ENCODE measurements at regions not wholly inside any gene's neighbourhood (a gene's known extent, or its start where the extent isn't known, plus 50 kb on each side); places are given as distances from the start of the nearest gene placed in this dataset.

DNA sequence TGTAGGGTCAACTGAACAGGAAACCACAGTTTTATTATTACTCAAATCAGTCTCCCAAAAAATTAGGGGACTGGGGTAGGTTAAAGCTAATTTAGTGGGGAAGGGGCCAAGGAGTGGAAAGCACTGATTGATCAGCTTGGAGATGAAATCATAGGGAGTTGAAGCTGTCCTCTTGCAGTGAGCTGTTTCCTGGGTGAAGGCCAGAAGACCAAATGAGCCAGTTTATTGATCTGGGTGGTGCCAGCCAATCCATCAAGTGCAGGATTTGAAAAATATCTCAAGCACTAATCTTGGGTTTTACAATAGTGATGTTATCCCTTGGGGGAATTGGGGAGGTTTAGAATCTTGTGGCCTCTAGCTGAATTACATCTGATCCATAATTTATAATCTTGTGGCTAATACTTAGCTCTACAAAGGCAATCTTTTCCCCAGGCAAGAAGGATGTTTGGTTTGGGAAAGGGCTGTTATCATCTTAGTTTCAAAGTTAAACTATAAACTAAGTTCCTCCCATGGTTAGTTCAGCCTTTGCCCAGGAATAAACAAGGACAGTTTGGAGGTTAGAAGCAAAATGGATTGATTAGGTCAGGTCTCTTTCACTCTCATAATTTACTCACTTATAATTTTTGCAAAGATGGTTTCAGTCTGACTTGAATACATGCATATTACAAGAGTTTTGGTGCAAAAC is 773.5 kb downstream of the XPNPEP1 start:
- no peaks in the 10 kb centered on the region for H3K4me1 Mint-ChIP-seq
- no peaks in the 10 kb centered on the region for H3K27me3 Mint-ChIP-seq
- no peak overlapping the region for H3K4me3 Mint-ChIP-seq
- peaks cover 13% of the 10 kb centered on the region for H3K9me3 Mint-ChIP-seq
- H3K36me3 Mint-ChIP-seq = no peaks in the 10 kb centered on the region
- no peak overlapping the region for H3K27ac Mint-ChIP-seq
- DNase-seq = no peak
- CTCF ChIA-PET = no interaction called here

DNA sequence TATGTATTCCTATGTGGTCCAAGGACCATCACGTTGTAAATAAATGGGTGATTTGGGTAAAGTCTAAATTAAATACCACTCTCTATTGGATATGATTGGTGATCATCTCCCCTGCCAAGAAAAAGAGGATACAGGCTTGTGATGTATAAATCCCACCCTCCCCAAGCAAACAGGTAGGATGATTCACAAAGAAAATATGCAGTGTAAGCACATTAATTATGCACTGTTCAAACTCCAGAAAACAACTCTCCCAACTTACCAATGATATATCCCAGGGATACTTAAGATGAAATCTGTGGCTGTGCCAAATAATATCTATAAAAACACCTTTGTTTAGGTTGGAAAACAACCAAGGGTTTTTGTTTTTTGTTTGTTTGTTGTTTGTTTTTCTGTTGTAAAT is 795.9 kb downstream of the XPNPEP1 start:
- Mint-ChIP-seq H3K27ac (no peak overlapping the region), H3K27me3 (no peaks in the 10 kb centered on the region), H3K36me3 (no peaks in the 10 kb centered on the region), H3K9me3 (peaks cover 3% of the 10 kb centered on the region), H3K4me1 (no peaks in the 10 kb centered on the region), H3K4me3 (no peak overlapping the region)
- DNase-seq = no peak
- CTCF ChIA-PET = no interaction called here

DNA sequence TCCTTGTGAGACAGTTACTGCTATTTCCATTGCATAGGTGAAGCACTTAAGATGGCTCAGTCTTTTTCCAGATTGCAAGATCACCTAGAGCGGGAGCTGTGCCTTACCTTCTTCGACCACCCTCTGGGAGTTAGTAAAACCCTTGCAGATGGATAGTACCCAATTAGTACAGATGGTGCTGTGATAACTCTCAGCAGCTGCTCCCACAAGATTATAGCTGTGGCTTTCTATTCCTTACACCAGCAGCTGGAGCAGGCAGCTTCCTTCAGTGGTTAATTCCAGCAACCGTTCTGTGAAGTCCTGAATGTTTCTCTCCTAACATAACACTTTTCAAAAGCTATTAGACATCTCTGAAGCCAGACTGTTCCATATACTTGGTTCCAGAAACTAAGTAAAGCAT is 796.8 kb downstream of the XPNPEP1 start:
- peaks cover 3% of the 10 kb centered on the region for H3K9me3 Mint-ChIP-seq
- no peaks in the 10 kb centered on the region for H3K36me3 Mint-ChIP-seq
- CTCF ChIA-PET = no interaction called here
- DNase-seq = no peak
- no peak overlapping the region for H3K4me3 Mint-ChIP-seq
- no peaks in the 10 kb centered on the region for H3K27me3 Mint-ChIP-seq
- H3K27ac Mint-ChIP-seq = no peak overlapping the region
- H3K4me1 Mint-ChIP-seq = no peaks in the 10 kb centered on the region

DNA sequence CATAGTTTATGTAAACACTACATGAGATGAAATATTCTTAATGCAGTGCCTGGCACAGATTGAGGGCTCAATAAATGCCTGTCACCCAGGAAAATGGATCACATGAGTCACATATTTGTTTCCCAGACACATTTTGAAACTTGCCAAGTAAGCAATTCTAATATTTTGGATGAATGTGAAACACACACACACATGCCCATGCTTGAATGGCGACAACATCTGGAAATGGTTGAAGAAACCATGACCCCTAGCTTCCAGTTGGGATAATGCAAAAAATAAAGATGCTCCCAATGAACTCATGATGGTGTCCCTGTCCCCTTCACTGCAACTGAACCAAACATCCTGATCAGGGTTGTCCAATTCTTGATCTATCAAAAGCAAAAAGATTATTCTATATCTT is 797.3 kb downstream of the XPNPEP1 start:
- CTCF ChIA-PET = no interaction called here
- Mint-ChIP-seq H3K9me3 (peaks cover 3% of the 10 kb centered on the region), H3K27ac (no peak overlapping the region), H3K4me3 (no peak overlapping the region), H3K4me1 (no peaks in the 10 kb centered on the region), H3K27me3 (no peaks in the 10 kb centered on the region), H3K36me3 (no peaks in the 10 kb centered on the region)
- DNase-seq = no peak

DNA sequence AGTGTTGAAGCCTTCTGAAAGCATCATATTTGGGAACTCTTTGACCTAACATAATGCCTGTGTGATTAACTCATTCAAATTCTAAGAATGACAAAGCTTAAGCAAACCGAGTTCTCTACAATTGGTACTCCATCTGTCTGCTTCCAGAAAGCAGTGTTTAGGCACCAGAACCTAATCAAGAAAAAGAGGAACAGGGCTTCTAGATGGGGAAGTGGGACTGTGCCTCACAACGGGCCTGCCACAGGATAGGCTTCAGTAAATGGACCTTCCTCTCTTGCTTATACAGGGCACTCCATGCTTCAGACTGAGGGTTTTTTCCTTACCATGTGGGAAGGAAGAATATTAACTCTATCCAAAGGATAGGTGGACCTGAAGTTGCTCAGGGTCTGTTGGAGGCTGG is 808.1 kb downstream of the XPNPEP1 start:
- Mint-ChIP-seq H3K36me3 (no peaks in the 10 kb centered on the region), H3K9me3 (peaks cover 14% of the 10 kb centered on the region), H3K27ac (no peak overlapping the region), H3K4me1 (no peaks in the 10 kb centered on the region), H3K27me3 (no peaks in the 10 kb centered on the region), H3K4me3 (no peak overlapping the region)
- DNase-seq = no peak
- CTCF ChIA-PET = no interaction called here

DNA sequence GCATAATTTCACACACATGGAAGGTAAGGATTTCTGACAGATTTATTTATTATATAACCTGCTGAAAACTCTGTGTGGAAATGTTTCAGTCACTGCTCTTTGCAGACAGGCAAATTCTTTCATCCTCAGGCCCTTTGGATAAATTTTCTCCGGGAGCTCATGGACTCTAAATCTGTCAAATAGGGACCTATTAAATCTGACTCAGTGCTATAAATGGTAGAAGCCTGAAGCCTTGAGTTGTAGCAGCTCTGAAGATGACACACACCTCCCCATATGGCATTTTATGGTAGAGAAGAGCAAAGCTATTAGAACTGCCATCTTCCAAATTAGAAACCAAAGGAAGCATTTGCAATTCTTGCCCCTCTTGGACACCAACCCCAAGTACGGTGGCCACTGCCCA is 808.7 kb downstream of the XPNPEP1 start:
- Mint-ChIP-seq H3K4me3 (no peak overlapping the region), H3K9me3 (peaks cover 14% of the 10 kb centered on the region), H3K36me3 (no peaks in the 10 kb centered on the region), H3K27me3 (no peaks in the 10 kb centered on the region), H3K4me1 (no peaks in the 10 kb centered on the region), H3K27ac (no peak overlapping the region)
- DNase-seq = no peak
- CTCF ChIA-PET = no interaction called here

DNA sequence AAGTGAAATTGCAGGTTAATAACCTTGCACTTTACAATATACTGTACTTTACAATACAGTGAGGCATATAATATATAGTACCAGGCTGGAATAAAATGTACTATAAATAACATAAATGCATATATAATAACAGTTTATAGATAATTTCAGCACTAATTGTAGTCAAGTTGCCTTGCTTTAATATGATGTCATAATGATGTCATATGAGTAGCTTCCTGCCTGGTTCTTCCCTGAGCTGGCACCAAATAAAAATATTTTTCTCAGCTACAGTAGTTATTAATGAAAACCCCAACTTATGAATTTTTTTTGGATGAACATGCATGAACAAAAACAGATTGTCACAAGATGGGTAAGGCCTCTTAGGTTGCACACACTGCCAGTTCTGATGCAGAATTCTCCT is 816.7 kb downstream of the XPNPEP1 start:
- Mint-ChIP-seq H3K27me3 (no peaks in the 10 kb centered on the region), H3K4me1 (no peaks in the 10 kb centered on the region), H3K9me3 (peaks cover 4% of the 10 kb centered on the region), H3K36me3 (no peaks in the 10 kb centered on the region), H3K4me3 (no peak overlapping the region), H3K27ac (no peak overlapping the region)
- CTCF ChIA-PET = no interaction called here
- DNase-seq = no peak

DNA sequence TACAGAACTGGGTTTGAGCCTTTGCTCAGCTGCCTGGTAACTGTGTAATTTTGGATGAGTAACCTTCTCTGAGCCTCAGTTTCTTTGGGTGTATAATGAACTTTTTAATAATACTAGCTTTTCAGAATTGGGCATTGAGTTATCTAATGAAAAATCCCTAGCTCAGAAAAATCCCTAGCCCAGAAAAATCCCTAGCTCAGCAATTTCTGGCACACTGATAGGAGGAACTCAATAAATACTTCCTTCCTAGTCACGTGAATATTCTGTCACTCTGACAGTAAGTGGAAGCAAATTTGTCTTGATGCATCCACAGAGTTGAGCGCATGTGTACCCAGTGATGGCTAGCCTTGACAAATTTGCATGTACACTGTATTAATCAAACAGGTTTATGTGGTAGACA is 817.6 kb downstream of the XPNPEP1 start:
- no peaks in the 10 kb centered on the region for H3K27me3 Mint-ChIP-seq
- no peak overlapping the region for H3K27ac Mint-ChIP-seq
- no peaks in the 10 kb centered on the region for H3K36me3 Mint-ChIP-seq
- no peak for DNase-seq
- CTCF ChIA-PET = no interaction called here
- H3K4me3 Mint-ChIP-seq = no peak overlapping the region
- H3K9me3 Mint-ChIP-seq = peaks cover 4% of the 10 kb centered on the region
- H3K4me1 Mint-ChIP-seq = no peaks in the 10 kb centered on the region

DNA sequence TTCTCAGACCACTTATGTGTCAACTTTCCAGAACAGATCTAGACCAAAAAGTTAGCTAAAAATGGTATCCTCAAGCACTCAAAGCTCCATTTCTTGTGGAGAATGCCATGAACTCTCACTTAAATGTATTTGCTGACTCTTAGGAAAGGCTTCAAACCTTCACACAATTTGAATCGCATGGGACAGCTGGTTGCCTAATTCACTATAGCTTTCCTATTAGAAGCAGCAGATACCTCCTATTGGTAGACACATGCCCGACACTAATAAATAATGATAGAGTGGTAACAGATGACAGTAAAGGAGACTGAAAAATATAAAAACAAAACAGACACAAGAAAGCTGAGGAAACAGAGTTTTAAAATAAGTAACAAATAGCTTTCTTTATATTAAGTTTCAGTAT is 818.5 kb downstream of the XPNPEP1 start:
- no peaks in the 10 kb centered on the region for H3K27me3 Mint-ChIP-seq
- CTCF ChIA-PET = no interaction called here
- no peak for DNase-seq
- H3K9me3 Mint-ChIP-seq = peaks cover 4% of the 10 kb centered on the region
- H3K4me1 Mint-ChIP-seq = no peaks in the 10 kb centered on the region
- H3K4me3 Mint-ChIP-seq = no peak overlapping the region
- no peak overlapping the region for H3K27ac Mint-ChIP-seq
- H3K36me3 Mint-ChIP-seq = no peaks in the 10 kb centered on the region

DNA sequence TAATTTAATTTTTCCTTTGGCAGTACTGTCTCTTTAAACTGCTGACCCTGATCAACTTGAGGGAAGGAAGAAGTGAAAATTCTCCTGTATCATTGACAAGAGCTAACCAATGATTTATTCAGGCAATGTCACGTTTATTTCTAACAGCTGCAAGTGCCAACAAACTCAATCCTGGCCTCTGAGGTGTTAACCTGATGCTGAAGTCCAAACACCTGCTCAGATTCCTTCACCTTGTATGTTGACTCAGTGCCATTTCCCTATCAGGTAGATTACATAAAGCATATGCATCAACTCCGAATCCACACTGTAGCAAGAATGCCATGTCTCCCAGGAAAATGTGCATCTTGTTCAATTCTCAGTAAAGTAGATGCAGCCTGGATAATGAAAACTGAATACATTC is 820.0 kb downstream of the XPNPEP1 start:
- Mint-ChIP-seq H3K27ac (no peak overlapping the region), H3K36me3 (no peaks in the 10 kb centered on the region), H3K27me3 (no peaks in the 10 kb centered on the region), H3K4me1 (no peaks in the 10 kb centered on the region), H3K9me3 (peaks cover 4% of the 10 kb centered on the region), H3K4me3 (no peak overlapping the region)
- CTCF ChIA-PET = no interaction called here
- DNase-seq = no peak

DNA sequence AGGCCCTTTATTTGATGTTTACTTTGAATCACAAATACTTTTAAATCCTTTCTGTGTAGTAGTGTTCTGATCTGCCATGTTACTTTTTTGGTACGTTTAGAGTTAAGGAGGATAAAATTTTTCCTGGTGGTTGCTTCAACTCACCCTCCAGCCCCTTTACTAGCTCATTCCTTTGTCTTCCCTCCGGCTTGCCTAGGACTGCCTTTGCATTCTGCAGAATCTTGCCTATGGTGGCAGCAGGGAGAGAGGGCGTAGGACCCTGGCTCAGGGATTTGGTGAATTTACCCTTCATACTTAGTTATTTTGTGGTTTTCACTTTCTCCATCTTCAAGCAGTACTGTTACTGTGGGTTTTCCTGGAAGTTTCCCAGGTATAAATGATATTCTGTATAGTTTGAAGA is 833.5 kb downstream of the XPNPEP1 start:
- H3K36me3 Mint-ChIP-seq = no peaks in the 10 kb centered on the region
- H3K27me3 Mint-ChIP-seq = no peaks in the 10 kb centered on the region
- H3K27ac Mint-ChIP-seq = no peak overlapping the region
- no peak for DNase-seq
- no peak overlapping the region for H3K4me3 Mint-ChIP-seq
- H3K4me1 Mint-ChIP-seq = no peaks in the 10 kb centered on the region
- CTCF ChIA-PET = no interaction called here
- H3K9me3 Mint-ChIP-seq = peaks cover 8% of the 10 kb centered on the region

DNA sequence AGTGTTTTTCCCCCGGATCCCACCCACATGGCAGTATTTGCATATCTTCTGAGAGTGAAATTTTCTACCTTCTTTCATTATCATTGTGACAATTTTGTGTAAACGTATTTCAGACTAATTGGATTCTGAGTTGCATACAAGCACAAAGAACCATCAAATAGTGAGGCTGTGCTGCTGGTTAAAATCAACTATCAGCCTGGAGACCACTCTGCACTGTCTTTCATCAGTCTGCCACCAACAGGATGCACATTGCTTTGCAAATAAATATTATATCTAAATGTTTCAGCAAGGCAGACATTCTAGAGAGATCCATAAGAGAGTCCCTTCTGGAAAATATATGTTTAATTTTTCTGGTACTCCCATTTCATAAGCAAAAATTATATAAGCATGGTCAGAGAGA is 851.8 kb downstream of the XPNPEP1 start:
- Mint-ChIP-seq H3K9me3 (peaks cover 9% of the 10 kb centered on the region), H3K27ac (no peak overlapping the region), H3K4me1 (no peaks in the 10 kb centered on the region), H3K27me3 (no peaks in the 10 kb centered on the region), H3K4me3 (no peak overlapping the region), H3K36me3 (no peaks in the 10 kb centered on the region)
- CTCF ChIA-PET = no interaction called here
- DNase-seq = no peak

DNA sequence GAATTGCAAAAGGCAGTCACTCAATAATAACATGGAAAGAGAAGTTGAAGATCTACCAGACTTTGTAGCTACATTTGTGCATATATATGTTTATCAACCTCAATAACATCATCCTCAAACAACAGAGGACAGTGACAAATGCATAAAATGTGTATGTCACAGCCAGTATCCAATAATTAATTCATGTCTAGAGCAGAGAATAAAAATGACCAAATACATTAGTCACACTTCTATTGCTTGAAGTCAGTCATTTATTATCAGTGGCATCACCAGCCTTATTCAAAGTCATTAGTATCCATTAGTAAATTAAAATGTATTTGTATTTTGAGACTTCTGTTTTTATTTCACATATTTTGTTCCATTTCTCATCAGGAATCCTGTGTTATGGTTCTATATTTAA is 852.8 kb downstream of the XPNPEP1 start:
- peaks cover 9% of the 10 kb centered on the region for H3K9me3 Mint-ChIP-seq
- no peaks in the 10 kb centered on the region for H3K27me3 Mint-ChIP-seq
- no peak overlapping the region for H3K27ac Mint-ChIP-seq
- no peak for DNase-seq
- no peaks in the 10 kb centered on the region for H3K4me1 Mint-ChIP-seq
- CTCF ChIA-PET = no interaction called here
- H3K4me3 Mint-ChIP-seq = no peak overlapping the region
- H3K36me3 Mint-ChIP-seq = no peaks in the 10 kb centered on the region

DNA sequence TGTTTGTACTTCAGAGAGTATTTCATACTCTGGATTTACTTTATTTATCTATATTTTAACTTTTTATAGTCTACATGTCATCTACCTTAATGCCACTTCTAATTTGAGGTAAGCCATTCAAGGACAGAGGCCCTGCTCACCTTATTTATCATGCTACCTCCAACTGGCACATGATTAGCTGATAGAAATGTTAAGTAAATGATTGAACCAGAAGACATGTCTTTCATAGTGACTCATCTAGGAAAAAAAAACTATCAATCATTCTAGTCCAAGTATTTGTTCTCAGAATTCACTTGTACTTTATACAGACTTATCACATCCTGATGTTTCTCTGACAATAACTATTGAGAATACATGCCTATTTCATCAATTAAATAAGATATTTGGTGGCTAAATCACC is 856.3 kb downstream of the XPNPEP1 start:
- Mint-ChIP-seq H3K27me3 (no peaks in the 10 kb centered on the region), H3K36me3 (no peaks in the 10 kb centered on the region), H3K4me3 (no peak overlapping the region), H3K9me3 (peaks cover 6% of the 10 kb centered on the region), H3K4me1 (no peaks in the 10 kb centered on the region), H3K27ac (no peak overlapping the region)
- CTCF ChIA-PET = no interaction called here
- DNase-seq = no peak

DNA sequence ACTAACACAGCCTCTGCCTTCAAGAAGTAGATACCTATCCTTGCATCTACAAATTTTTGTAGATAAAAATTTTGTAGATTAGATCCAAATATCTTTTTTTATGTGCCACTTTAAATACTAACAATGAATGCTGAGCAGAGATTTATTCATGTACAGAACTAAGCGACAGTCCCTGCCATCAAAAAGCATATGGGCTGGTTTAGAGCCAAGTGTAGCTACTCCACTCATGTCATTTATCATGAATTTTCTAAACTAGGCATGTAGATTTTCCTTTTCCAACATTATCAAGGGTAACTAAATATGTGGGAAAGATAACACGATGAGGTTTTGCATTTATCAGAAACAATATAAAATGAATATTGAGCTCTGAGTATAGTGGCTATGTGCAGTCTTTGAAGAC is 857.5 kb downstream of the XPNPEP1 start:
- Mint-ChIP-seq H3K9me3 (peaks cover 8% of the 10 kb centered on the region), H3K36me3 (no peaks in the 10 kb centered on the region), H3K4me1 (no peaks in the 10 kb centered on the region), H3K4me3 (no peak overlapping the region), H3K27me3 (no peaks in the 10 kb centered on the region), H3K27ac (no peak overlapping the region)
- CTCF ChIA-PET = no interaction called here
- no peak for DNase-seq

DNA sequence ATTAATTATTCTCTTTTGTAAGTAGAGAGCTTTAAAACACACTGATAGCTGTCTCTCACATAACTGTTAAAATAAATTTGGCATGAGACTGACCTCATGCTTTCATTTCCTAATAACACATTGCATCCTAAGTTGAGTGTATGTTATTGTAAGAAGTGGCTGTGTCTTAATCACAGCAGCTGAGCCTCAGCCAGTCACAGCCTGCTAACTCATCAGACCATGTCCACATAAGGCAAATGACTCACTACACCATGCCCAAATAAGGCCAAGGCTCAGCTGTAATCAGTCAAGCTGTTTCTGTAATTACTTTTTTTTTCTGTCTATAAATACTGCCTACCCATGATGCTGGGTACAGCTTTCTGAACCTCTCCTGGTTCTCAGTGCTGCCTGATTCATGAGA is 860.9 kb downstream of the XPNPEP1 start:
- no peak overlapping the region for H3K4me3 Mint-ChIP-seq
- no peaks in the 10 kb centered on the region for H3K4me1 Mint-ChIP-seq
- no peak overlapping the region for H3K27ac Mint-ChIP-seq
- no peaks in the 10 kb centered on the region for H3K27me3 Mint-ChIP-seq
- DNase-seq = no peak
- no peaks in the 10 kb centered on the region for H3K36me3 Mint-ChIP-seq
- peaks cover 7% of the 10 kb centered on the region for H3K9me3 Mint-ChIP-seq
- CTCF ChIA-PET = no interaction called here
